Jurkat, Clone E6-1 (cell line): ENCODE measurements at regions not wholly inside any gene's neighbourhood (a gene's known extent, or its start where the extent isn't known, plus 50 kb on each side); places are given as distances from the start of the nearest gene placed in this dataset.

Experiments
- DNase-seq: peaks from one replicate; pipeline ENCODE4 v3.0.0-alpha.2; 2011; ENCODE audit warnings: low read depth, low spot score
- H3K4me3 ChIP-seq: 2 replicates; pipeline ENCODE4 v1.5.1; 2011; ENCODE audit warnings: mild to moderate bottlenecking, low read length, control low read depth, moderate library complexity

- H3K4me3 ChIP-seq: no peak overlapping the region
- DNase-seq: no peak
These were observed 278.1 kb upstream of the SEL1L start for GRCh38 chr14:81811705-81812269.

- no peak for DNase-seq
- no peak overlapping the region for H3K4me3 ChIP-seq
These were observed 284.6 kb upstream of the SEL1L start for GRCh38 chr14:81818271-81818670.

DNA sequence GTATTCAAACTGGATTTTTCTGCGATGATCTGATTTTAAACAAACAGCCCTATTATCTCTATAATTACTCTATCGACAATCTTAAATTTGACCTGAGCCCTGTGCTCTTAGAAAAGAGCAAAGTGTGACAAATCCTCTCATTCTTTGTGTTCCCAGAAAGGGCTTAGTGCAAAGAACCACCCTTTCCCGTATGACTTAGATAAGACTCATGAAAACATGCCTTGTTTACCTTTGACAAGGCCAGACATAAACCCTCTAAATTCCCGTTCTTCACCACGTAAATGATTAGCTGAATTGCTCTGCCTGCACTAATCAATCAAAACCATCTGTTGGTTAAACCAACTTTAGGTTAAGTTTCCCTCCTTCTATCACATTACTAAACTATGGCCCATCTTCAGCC lies 285.7 kb upstream of the SEL1L start:
- DNase-seq: no peak
- H3K4me3 ChIP-seq: no peak overlapping the region

DNA sequence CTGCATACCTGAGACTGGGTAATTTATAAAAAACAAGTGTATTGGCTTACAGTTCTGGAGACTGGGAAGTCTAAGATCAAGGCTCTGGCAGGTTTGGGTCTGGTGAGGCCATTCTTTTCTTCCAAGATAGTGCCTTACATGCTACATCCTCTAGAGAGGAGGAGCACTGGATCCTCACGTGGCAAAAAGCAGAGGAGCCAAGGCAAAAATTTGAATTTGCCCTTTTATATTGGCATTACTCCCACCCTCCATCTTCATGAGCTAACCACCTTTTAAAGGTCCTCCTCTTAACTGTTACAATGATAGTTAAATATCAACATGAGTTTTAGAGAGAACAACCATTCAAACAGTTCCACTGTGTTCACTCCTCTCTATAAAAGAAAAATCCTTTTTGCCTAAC lies 286.3 kb upstream of the SEL1L start:
- no peak overlapping the region for H3K4me3 ChIP-seq
- DNase-seq: no peak

DNA sequence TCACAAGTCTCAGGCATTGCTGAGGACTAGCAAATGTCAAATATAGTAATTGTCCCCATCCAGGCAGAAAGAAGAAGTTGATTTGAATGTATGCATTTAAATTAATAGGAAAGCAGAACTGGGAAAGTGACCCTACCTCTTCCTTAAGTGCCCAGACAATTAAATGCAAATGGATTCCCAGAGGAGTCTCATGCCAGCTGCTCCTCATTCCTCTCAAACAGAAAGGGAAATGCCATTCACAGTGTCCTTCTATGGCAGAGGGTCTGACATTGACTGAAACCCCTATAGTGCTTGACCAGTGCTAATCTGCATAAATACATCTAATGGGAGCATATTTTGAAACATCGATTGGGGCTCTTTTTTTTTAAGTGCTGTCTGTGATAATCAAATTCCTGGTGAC lies 292.4 kb upstream of the SEL1L start:
- DNase-seq: no peak
- H3K4me3 ChIP-seq: no peak overlapping the region

- no peak overlapping the region for H3K4me3 ChIP-seq
These were observed 295.8 kb upstream of the SEL1L start for GRCh38 chr14:81829447-81829846.

GRCh38 chr14:81831128-81831820 lies 297.6 kb upstream of the SEL1L start:
- no peak for DNase-seq
- no peak overlapping the region for H3K4me3 ChIP-seq

More at GRCh38 chr14:81829447-81829846, 295.8 kb upstream of the SEL1L start:
- DNase-seq: no peak

GRCh38 chr14:81834308-81834707 lies 300.7 kb upstream of the SEL1L start:
- DNase-seq: no peak
- H3K4me3 ChIP-seq: no peak overlapping the region

- DNase-seq: no peak
These were observed 303.7 kb upstream of the SEL1L start for GRCh38 chr14:81837304-81837703.

GRCh38 chr14:81839056-81839455 lies 305.4 kb upstream of the SEL1L start:
- DNase-seq: no peak
- H3K4me3 ChIP-seq: no peak overlapping the region

More at GRCh38 chr14:81837304-81837703, 303.7 kb upstream of the SEL1L start:
- H3K4me3 ChIP-seq: no peak overlapping the region

DNA sequence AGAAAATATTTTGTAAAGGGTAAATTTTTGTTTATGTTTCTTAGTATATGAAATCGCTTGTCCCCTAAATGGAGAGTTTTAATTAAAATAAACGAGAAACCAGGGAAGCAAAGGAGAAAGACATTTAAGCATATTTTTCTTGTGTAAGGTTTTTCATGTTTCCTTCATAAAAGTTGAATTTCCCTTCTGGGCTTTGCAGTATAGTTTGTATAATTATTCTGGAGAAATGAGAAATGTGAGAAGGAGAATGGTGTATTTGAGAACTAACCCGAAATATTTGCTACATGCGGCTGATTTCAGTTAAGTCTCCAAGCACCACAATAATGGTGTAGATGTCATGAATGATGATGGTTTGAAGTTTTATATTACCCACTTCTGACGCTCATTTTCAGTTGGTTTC lies 307.7 kb upstream of the SEL1L start:
- H3K4me3 ChIP-seq: no peak overlapping the region
- no peak for DNase-seq

GRCh38 chr14:81849714-81850113 lies 316.1 kb upstream of the SEL1L start:
- no peak for DNase-seq
- no peak overlapping the region for H3K4me3 ChIP-seq

- H3K4me3 ChIP-seq: no peak overlapping the region
- no peak for DNase-seq
These were observed 321.4 kb upstream of the SEL1L start for GRCh38 chr14:81855007-81855406.

DNA sequence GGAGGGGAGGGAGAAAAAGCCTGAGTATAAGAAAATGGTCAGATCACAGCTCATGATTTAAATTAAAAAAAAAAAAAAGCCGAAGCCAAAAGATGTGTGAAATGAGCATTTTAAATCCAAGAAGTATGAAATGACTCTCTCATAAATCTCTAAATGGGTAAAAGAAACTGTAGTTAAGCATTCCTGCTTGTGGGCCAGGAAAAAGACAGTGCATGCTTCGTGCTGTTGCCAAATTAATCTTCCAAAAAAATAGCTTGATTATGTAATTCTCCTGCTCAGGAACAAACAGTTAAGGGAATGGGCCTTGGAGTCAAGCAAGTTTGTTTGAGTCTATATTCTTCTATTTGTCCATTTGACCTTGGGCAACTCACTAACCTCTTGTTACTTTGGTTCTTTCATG lies 325.4 kb upstream of the SEL1L start:
- no peak overlapping the region for H3K4me3 ChIP-seq
- DNase-seq: no peak

- no peak for DNase-seq
- no peak overlapping the region for H3K4me3 ChIP-seq
These were observed 334.5 kb upstream of the SEL1L start for GRCh38 chr14:81868172-81868571.

DNA sequence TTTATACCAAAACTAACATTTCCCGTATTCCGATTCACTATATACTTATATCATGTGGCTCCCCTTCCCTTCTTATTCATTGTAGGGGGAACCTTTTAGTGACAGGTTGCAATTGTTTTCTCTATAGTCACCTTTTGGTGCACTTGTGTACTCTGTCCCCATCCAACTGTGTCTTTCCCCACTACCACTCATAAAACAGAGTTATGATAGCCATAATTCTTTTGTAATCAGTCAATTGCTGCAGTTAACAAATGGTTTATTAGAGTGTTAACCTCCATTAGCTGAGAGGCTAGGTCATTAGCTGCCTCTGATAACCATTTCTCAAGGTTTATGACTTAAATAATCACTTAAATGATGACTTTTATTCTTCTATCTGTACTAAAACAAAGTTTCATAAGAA lies 338.1 kb upstream of the SEL1L start:
- no peak overlapping the region for H3K4me3 ChIP-seq
- no peak for DNase-seq

DNA sequence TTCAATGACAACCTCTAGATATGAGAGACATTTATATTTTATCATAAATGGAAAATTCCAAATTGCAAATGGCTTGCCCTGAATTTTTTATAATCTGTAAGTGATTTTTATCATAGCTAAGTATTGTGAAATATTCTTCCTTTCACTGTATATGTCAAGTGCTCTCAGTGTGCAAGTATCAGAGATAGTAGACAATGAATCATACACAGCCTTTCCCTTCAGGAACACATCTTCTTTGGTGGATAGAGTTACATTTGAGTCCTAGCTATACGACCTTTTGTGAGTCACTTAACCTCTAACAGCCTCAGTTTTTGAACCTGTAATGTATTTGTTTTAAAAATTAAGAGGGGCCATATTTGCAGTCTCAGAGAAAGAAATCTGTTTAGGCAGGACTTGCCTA lies 350.7 kb upstream of the SEL1L start:
- DNase-seq: no peak
- H3K4me3 ChIP-seq: no peak overlapping the region

DNA sequence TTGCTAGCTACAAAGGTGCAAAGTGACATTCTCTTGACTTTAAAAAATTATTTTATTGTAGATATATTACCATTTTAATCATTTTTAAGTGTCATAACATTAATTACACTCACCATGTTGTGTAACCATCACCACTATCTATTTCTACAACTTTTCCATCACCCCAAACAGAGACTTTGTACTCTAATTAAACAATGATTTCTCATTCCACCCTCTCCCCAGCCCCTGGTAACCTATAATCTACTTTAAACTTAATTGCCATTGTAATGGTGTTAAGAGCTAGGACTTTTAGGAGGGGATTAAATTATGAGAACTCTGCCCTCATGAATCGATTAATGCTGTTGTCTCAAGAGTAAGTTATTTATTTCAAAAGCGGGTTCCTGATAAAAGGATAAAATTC lies 352.9 kb upstream of the SEL1L start:
- DNase-seq: no peak
- no peak overlapping the region for H3K4me3 ChIP-seq

DNA sequence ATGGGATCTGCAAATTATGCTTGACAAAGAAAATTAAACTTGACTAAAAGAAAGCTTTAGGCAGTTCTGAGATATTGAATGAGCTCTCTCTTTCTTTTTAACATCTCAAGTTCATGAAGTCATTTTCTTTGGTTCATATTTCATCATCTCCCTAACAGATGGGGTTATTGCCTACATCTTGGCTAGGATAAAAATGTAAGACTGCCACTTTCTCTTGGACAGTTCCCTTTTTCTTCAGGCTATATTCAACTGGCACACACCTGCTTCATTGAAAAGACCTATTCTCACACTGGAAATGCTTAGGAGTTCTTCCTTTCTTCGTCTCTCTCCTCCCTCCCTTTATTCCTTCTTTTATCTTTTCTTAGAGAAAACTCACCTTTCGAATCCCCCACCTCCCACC lies 355.9 kb upstream of the SEL1L start:
- DNase-seq: no peak
- no peak overlapping the region for H3K4me3 ChIP-seq

GRCh38 chr14:81890020-81890419 lies 356.4 kb upstream of the SEL1L start:
- DNase-seq: no peak
- H3K4me3 ChIP-seq: no peak overlapping the region

GRCh38 chr14:81903477-81903876 lies 369.8 kb upstream of the SEL1L start:
- no peak for DNase-seq
- no peak overlapping the region for H3K4me3 ChIP-seq
